HepG2 (cell line): ENCODE measurements at regions not wholly inside any gene's neighbourhood (a gene's known extent, or its start where the extent isn't known, plus 50 kb on each side); places are given as distances from the start of the nearest gene placed in this dataset.

Experiments used
- ATM ChIP-seq: fragments of 450-650 bp; IDR thresholded peaks from 2 replicates; pipeline ENCODE4 v1.7.1; 2017; ENCODE audit warnings: mild to moderate bottlenecking, borderline replicate concordance
- CREB3 ChIP-seq: sonication (generic); formaldehyde crosslinking; IDR thresholded peaks from 2 replicates; pipeline ENCODE4 v1.5.0; 2020; ENCODE audit warnings: missing genetic modification reagents
- DZIP1 ChIP-seq: sonication (generic); formaldehyde crosslinking; IDR thresholded peaks from 2 replicates; pipeline ENCODE4 v1.5.0; 2020; ENCODE audit warnings: mild to moderate bottlenecking, missing genetic modification reagents
- FOXA1 ChIP-seq, 2 experiments: fragments of 450-650 bp in 1 of 2; sonication (generic) in 1 of 2; formaldehyde crosslinking in 1 of 2; IDR thresholded peaks; 2 replicates each; pipeline versions ENCODE4 v1.4.0 to v1.6.1; 2016 to 2020; ENCODE audit warnings: missing genetic modification reagents in 1 of 2
- FOXC1 ChIP-seq: sonication (generic); formaldehyde crosslinking; IDR thresholded peaks from 2 replicates; pipeline ENCODE4 v1.8.0; 2022; ENCODE audit warnings: mild to moderate bottlenecking, missing genetic modification reagents, borderline replicate concordance
- HNRNPUL1 ChIP-seq: fragments of 200-400 bp; formaldehyde crosslinking; IDR thresholded peaks from 2 replicates; pipeline ENCODE4 v1.6.1; 2017; ENCODE audit warnings: low read depth, mild to moderate bottlenecking, low read length, moderate library complexity
- IRX3 ChIP-seq: sonication (generic); formaldehyde crosslinking; IDR thresholded peaks from 2 replicates; pipeline ENCODE4 v1.8.1; 2023; ENCODE audit warnings: mild to moderate bottlenecking, low read depth, missing genetic modification reagents, borderline replicate concordance
- KDM3A ChIP-seq: IDR thresholded peaks from 2 replicates; pipeline ENCODE4 v1.6.1; 2018; ENCODE audit warnings: low read depth, missing compliant biosample characterization
- MLLT10 ChIP-seq: sonication (generic); formaldehyde crosslinking; IDR thresholded peaks from 2 replicates; pipeline ENCODE4 v1.4.0; 2020; ENCODE audit warnings: missing genetic modification reagents
- PHF20 ChIP-seq: sonication (generic); formaldehyde crosslinking; IDR thresholded peaks from 2 replicates; pipeline ENCODE4 v1.5.0; 2020; ENCODE audit warnings: mild to moderate bottlenecking, missing genetic modification reagents
- RNF219 ChIP-seq: sonication (generic); formaldehyde crosslinking; IDR thresholded peaks from 2 replicates; pipeline ENCODE4 v1.5.0; 2020; ENCODE audit warnings: mild to moderate bottlenecking, missing genetic modification reagents
- SP140L ChIP-seq: sonication (generic); formaldehyde crosslinking; IDR thresholded peaks from 2 replicates; pipeline ENCODE4 v1.4.0; 2020; ENCODE audit warnings: missing genetic modification reagents, borderline replicate concordance
- STAT6 ChIP-seq: sonication (generic); formaldehyde crosslinking; IDR thresholded peaks from 2 replicates; pipeline ENCODE4 v1.4.0; 2020; ENCODE audit warnings: missing genetic modification reagents, mild to moderate bottlenecking, borderline replicate concordance
- XBP1 ChIP-seq: sonication (generic); formaldehyde crosslinking; IDR thresholded peaks from 2 replicates; pipeline ENCODE4 v1.5.0; 2020; ENCODE audit warnings: missing genetic modification reagents
- ZKSCAN8 ChIP-seq: IDR thresholded peaks from 2 replicates; pipeline ENCODE4 v1.6.1; 2016; ENCODE audit warnings: borderline replicate concordance, missing genetic modification reagents, missing compliant biosample characterization
- ZNF431 ChIP-seq: sonication (generic); formaldehyde crosslinking; IDR thresholded peaks from 2 replicates; pipeline ENCODE4 v1.9.0; 2022; ENCODE audit warnings: missing genetic modification reagents, low read depth, mild to moderate bottlenecking, borderline replicate concordance
- ZNF460 ChIP-seq: sonication (generic); formaldehyde crosslinking; IDR thresholded peaks from 2 replicates; pipeline ENCODE4 v1.5.1; 2020; ENCODE audit warnings: missing genetic modification reagents, mild to moderate bottlenecking, borderline replicate concordance
- ZNF761 ChIP-seq: sonication (generic); formaldehyde crosslinking; conservative IDR thresholded peaks from 2 replicates; pipeline ENCODE4 v1.4.0; 2020; ENCODE audit warnings: mild to moderate bottlenecking, missing genetic modification reagents
- ZNF781 ChIP-seq: sonication (generic); formaldehyde crosslinking; IDR thresholded peaks from 2 replicates; pipeline ENCODE4 v1.5.1; 2020; ENCODE audit warnings: borderline replicate concordance, mild to moderate bottlenecking, missing genetic modification reagents; ENCODE audit errors: not compliant biosample characterization
- ZSCAN31 ChIP-seq: sonication (generic); formaldehyde crosslinking; IDR thresholded peaks from 2 replicates; pipeline ENCODE4 v1.5.0; 2020; ENCODE audit warnings: low read depth, mild to moderate bottlenecking, missing genetic modification reagents
- ZSCAN9 ChIP-seq: IDR thresholded peaks from 2 replicates; pipeline ENCODE4 v1.6.1; 2016; ENCODE audit warnings: borderline replicate concordance

GRCh38 chr1:90850898-90851710 is 134.0 kb upstream of the BARHL2 start (continued):
- TF ChIP-seq ZNF761 (CRISPR knock-in tag) (0 out of 2 replicates have a peak, but pooled peaks have one; percentile 23), ZKSCAN8 (CRISPR knock-in tag) (no peak), IRX3 (CRISPR knock-in tag) (peak; percentile 9; the same call in 1 of the 2 replicates), STAT6 (CRISPR knock-in tag) (no peak), ZNF460 (CRISPR knock-in tag) (no peak), ZNF431 (CRISPR knock-in tag) (no peak), ZSCAN9 (CRISPR knock-in tag) (no peak), MLLT10 (no peak), DZIP1 (CRISPR knock-in tag) (peak; percentile 77; the same call in 1 of the 2 replicates), SP140L (no peak), CREB3 (CRISPR knock-in tag) (no peak), PHF20 (CRISPR knock-in tag) (no peak), FOXA1 (IDR thresholded peaks at IDR 0.05) (no peak), FOXA1 (CRISPR knock-in tag; IDR thresholded peaks at IDR 0.05) (no peak), RNF219 (CRISPR knock-in tag) (no peak), FOXC1 (peak; percentile 39; the same call in 1 of the 2 replicates), ATM (no peak), XBP1 (CRISPR knock-in tag) (no peak), ZNF781 (CRISPR knock-in tag) (no peak), ZSCAN31 (peak; percentile 63; the same call in 1 of the 2 replicates), HNRNPUL1 (no peak), KDM3A (CRISPR knock-in tag) (no peak; the same call in 1 of the 2 replicates)
